ENCODE measurements at regions not wholly inside any gene's neighbourhood (a gene's known extent, or its start where the extent isn't known, plus 50 kb on each side); places are given as distances from the start of the nearest gene placed in this dataset.

GRCh38 chr6:167467282-167467681 lies 142.4 kb downstream of the TTLL2 start:
- FAIRE-seq = no peak
- CTCF ChIA-PET = interaction anchor here (1.5 kb wide), 1 partner anchor 17 kb away, joined by 3 read pairs; no protein-coding TSS in a partner anchor

GRCh38 chr6:167467793-167468431 lies 143.0 kb downstream of the TTLL2 start:
- Histone ChIP-seq H3K4me1 (no peaks in the 10 kb centered on the region), H3K27ac (no peak overlapping the region), H3K4me2 (no peak overlapping the region), H3K4me3 (no peak overlapping the region), H3K9me3 (no peaks in the 10 kb centered on the region)
- ChIA-PET POLR2A (no interaction called here), CTCF (interaction anchor here (1.5 kb wide), 1 partner anchor 17 kb away, joined by 3 read pairs; no protein-coding TSS in a partner anchor)
- WGBS (ENCODE audit: missing lambda C conversion rate) = 72% methylated on average over 39 of the region's 39 CpGs
- no peak for FAIRE-seq
- DNase-seq (ENCODE audit: low read depth in 1 of 2, low spot score in 1 of 2) = no peak
- ATAC-seq = no peak
- TF ChIP-seq MAFK (IDR thresholded peaks at IDR 0.05; ENCODE audit: partially characterized antibody) = no peak
- TF ChIP-seq HMGXB4 (CRISPR knock-in tag; IDR thresholded peaks at IDR 0.05; ENCODE audit: borderline replicate concordance) = no peak
- TF ChIP-seq POLR2AphosphoS2 (conservative IDR thresholded peaks at IDR 0.05; ENCODE audit: low read length) = no peak
- no peak for TF ChIP-seq KDM5A (IDR thresholded peaks at IDR 0.05)
- no peak for TF ChIP-seq ELK1 (IDR thresholded peaks at IDR 0.05; ENCODE audit: low read depth, low read length)
- no peak for TF ChIP-seq JUN (IDR thresholded peaks at IDR 0.05)
- TF ChIP-seq RCOR1 (IDR thresholded peaks at IDR 0.05; ENCODE audit: low read depth, low read length) = no peak
- no peak for TF ChIP-seq CBX2 (IDR thresholded peaks at IDR 0.05; ENCODE audit: borderline replicate concordance, low read depth)
- no peak for TF ChIP-seq ATOH8 (CRISPR knock-in tag; IDR thresholded peaks at IDR 0.05; ENCODE audit: low read depth)
- TF ChIP-seq HOXB5 (CRISPR knock-in tag; IDR thresholded peaks at IDR 0.05) = no peak
- TF ChIP-seq NR3C1 (IDR thresholded peaks at IDR 0.05) = no peak
- no peak for TF ChIP-seq TP53 (CRISPR knock-in tag; IDR thresholded peaks at IDR 0.05)
- TF ChIP-seq ZSCAN20 (CRISPR knock-in tag; IDR thresholded peaks at IDR 0.05) = no peak
- TF ChIP-seq USF2 (IDR thresholded peaks at IDR 0.05) = no peak

More at GRCh38 chr6:167467282-167467681, 142.4 kb downstream of the TTLL2 start:
- Histone ChIP-seq H3K9me3 (no peaks in the 10 kb centered on the region), H3K4me3 (no peak overlapping the region), H3K27ac (no peak overlapping the region), H3K4me2 (no peak overlapping the region), H3K4me1 (no peaks in the 10 kb centered on the region)
- DNase-seq (ENCODE audit: low read depth in 1 of 2, low spot score in 1 of 2) (no peak), ATAC-seq (no peak)
- POLR2A ChIA-PET = no interaction called here
- TF ChIP-seq REST (IDR thresholded peaks at IDR 0.05) (no peak), SMC3 (IDR thresholded peaks at IDR 0.05) (no peak), CHD4 (IDR thresholded peaks at IDR 0.05; ENCODE audit: borderline replicate concordance) (no peak), CBX2 (IDR thresholded peaks at IDR 0.05; ENCODE audit: borderline replicate concordance, low read depth) (no peak), ATOH8 (CRISPR knock-in tag; IDR thresholded peaks at IDR 0.05; ENCODE audit: low read depth) (no peak), TP53 (CRISPR knock-in tag; IDR thresholded peaks at IDR 0.05) (no peak), RNF2 (IDR thresholded peaks at IDR 0.05; ENCODE audit: borderline replicate concordance, low read depth) (no peak), HDAC2 (IDR thresholded peaks at IDR 0.05) (no peak), NFE2L2 (conservative IDR thresholded peaks at IDR 0.05; ENCODE audit: low read length) (no peak), CHD2 (IDR thresholded peaks at IDR 0.05; ENCODE audit: low read length, partially characterized antibody) (no peak), HEYL (CRISPR knock-in tag; IDR thresholded peaks at IDR 0.05) (no peak), HES2 (IDR thresholded peaks at IDR 0.05) (no peak), EHMT2 (IDR thresholded peaks at IDR 0.05; ENCODE audit: low read depth) (no peak), JUNB (IDR thresholded peaks at IDR 0.05) (no peak), RARB (CRISPR knock-in tag; IDR thresholded peaks at IDR 0.05) (no peak), ZFP36 (IDR thresholded peaks at IDR 0.05; ENCODE audit: borderline replicate concordance, partially characterized antibody) (no peak)
- WGBS (ENCODE audit: missing lambda C conversion rate) = 39% methylated on average over 9 of the region's 9 CpGs

Measured in A549 (cell line).